ENCODE measurements at regions not wholly inside any gene's neighbourhood (a gene's known extent, or its start where the extent isn't known, plus 50 kb on each side); places are given as distances from the start of the nearest gene placed in this dataset.

- Histone ChIP-seq H3K9ac (no peak overlapping the region), H3K79me2 (ENCODE audit: insufficient read depth) (no peaks in the 10 kb centered on the region), H3K36me3 (replicated peaks in 1 of 2; ENCODE audit: control insufficient read depth in 1 of 2, insufficient read depth in 2 of 2, low read length in 1 of 2) (no peaks in the 10 kb centered on the region), H3F3A (replicated peaks; ENCODE audit: insufficient read depth) (no peaks in the 10 kb centered on the region), H3K27me3 (ENCODE audit: insufficient read depth) (no peaks in the 10 kb centered on the region), H3K4me2 (no peak overlapping the region), H3K27ac (ENCODE audit: low read depth in 2 of 2, low read length in 1 of 2) (no peak overlapping the region), H3K9me3 (no peaks in the 10 kb centered on the region), H3K4me3 (ENCODE audit: low read depth in 2 of 2, low read length in 1 of 2) (no peak overlapping the region), H4K20me1 (ENCODE audit: insufficient read depth) (no peaks in the 10 kb centered on the region), H3K9me2 (no peaks in the 10 kb centered on the region), H2AFZ (ENCODE audit: low read depth) (no peak overlapping the region), H3K4me1 (ENCODE audit: control insufficient read depth in 1 of 2, insufficient read depth in 2 of 2, low read depth in 1 of 2, low read length in 1 of 2) (no peaks in the 10 kb centered on the region)
- no peak for DNase-seq
- WGBS (ENCODE audit: low lambda C conversion rate): 17% methylated on average over 1 of the region's 1 CpG
- TF ChIP-seq RCOR1 (IDR thresholded peaks at IDR 0.05; ENCODE audit: low read length) (no peak), YY1 (IDR thresholded peaks at IDR 0.05; ENCODE audit: low read depth) (no peak), RFX5 (IDR thresholded peaks at IDR 0.05; ENCODE audit: low read length) (no peak), SMC3 (IDR thresholded peaks at IDR 0.05; ENCODE audit: low read depth, low read length) (no peak), USF2 (IDR thresholded peaks at IDR 0.05; ENCODE audit: borderline replicate concordance, low read depth, low read length) (no peak), SIN3A (IDR thresholded peaks at IDR 0.05; ENCODE audit: borderline replicate concordance, low read depth, low read length) (no peak), RXRA (IDR thresholded peaks at IDR 0.05; ENCODE audit: borderline replicate concordance, low read depth) (no peak), MXI1 (IDR thresholded peaks at IDR 0.05; ENCODE audit: low read depth, low read length) (no peak), EZH2phosphoT487 (IDR thresholded peaks at IDR 0.05; ENCODE audit: borderline replicate concordance, low read depth) (no peak), ELF1 (IDR thresholded peaks at IDR 0.05) (no peak), JUND (IDR thresholded peaks at IDR 0.05) (no peak), NFIC (IDR thresholded peaks at IDR 0.05; ENCODE audit: borderline replicate concordance) (no peak), GABPA (IDR thresholded peaks at IDR 0.05; ENCODE audit: low read depth) (no peak), ZBTB33 (IDR thresholded peaks at IDR 0.05; ENCODE audit: borderline replicate concordance, low read depth) (no peak), PBX3 (IDR thresholded peaks at IDR 0.05) (no peak), RAD21 (IDR thresholded peaks at IDR 0.05; ENCODE audit: low read length) (no peak), CHD2 (IDR thresholded peaks at IDR 0.05; ENCODE audit: low read length, partially characterized antibody) (no peak)
- ChIA-PET POLR2A (no interaction called here), CTCF (interaction anchor here (0.6 to 1.6 kb wide), 3 partner anchors 11 to 29 kb away, joined by 3 to 4 read pairs (median 3); no protein-coding TSS in a partner anchor)
Measured at GRCh38 chr6:114431641-114432040, 88.8 kb upstream of the HS3ST5 start.

Data from SK-N-SH (cell line).